ENCODE measurements at regions not wholly inside any gene's neighbourhood (a gene's known extent, or its start where the extent isn't known, plus 50 kb on each side); places are given as distances from the start of the nearest gene placed in this dataset.

- CTCF ChIA-PET, result no interaction called here
- Mint-ChIP-seq H3K4me1 (peaks cover 13% of the 10 kb centered on the region), H3K27ac (no peak overlapping the region), H3K36me3 (no peaks in the 10 kb centered on the region), H3K4me3 (no peak overlapping the region), H3K9me3 (no peaks in the 10 kb centered on the region), H3K27me3 (ENCODE audit: low read depth) (no peaks in the 10 kb centered on the region; the same call in 1 of the 2 replicates)
- POLR2A ChIA-PET, result no interaction called here
- DNase-seq (ENCODE audit: low spot score) (no peak), ATAC-seq (no peak)
- TF ChIP-seq ZNF219 (CRISPR knock-in tag; IDR thresholded peaks at IDR 0.05; ENCODE audit: borderline replicate concordance) (no peak), PRRX2 (CRISPR knock-in tag; IDR thresholded peaks at IDR 0.05) (no peak), NR2C2 (CRISPR knock-in tag; IDR thresholded peaks at IDR 0.05) (no peak), GABPB1 (CRISPR knock-in tag; IDR thresholded peaks at IDR 0.05) (no peak)
These were observed 327.8 kb upstream of the TBC1D5 start for GRCh38 chr3:18070231-18070630.

- CTCF ChIA-PET, result no interaction called here
- Mint-ChIP-seq H3K27ac (no peak overlapping the region), H3K36me3 (no peaks in the 10 kb centered on the region; the same call in 1 of the 2 replicates), H3K27me3 (ENCODE audit: low read depth) (no peaks in the 10 kb centered on the region; the same call in 1 of the 2 replicates), H3K4me1 (peaks cover 13% of the 10 kb centered on the region), H3K4me3 (no peak overlapping the region), H3K9me3 (no peaks in the 10 kb centered on the region)
- ATAC-seq (no peak), DNase-seq (ENCODE audit: low spot score) (no peak)
- POLR2A ChIA-PET, result no interaction called here
- TF ChIP-seq ZNF416 (CRISPR knock-in tag; IDR thresholded peaks at IDR 0.05) (no peak), GTF2I (CRISPR knock-in tag; conservative IDR thresholded peaks at IDR 0.05) (no peak), PRDM15 (CRISPR knock-in tag; IDR thresholded peaks at IDR 0.05) (no peak), JAZF1 (CRISPR knock-in tag; IDR thresholded peaks at IDR 0.05) (no peak), EMX1 (CRISPR knock-in tag; IDR thresholded peaks at IDR 0.05) (no peak), TEAD4 (CRISPR knock-in tag; IDR thresholded peaks at IDR 0.05) (no peak), USF1 (CRISPR knock-in tag; IDR thresholded peaks at IDR 0.05) (no peak), RORB (CRISPR knock-in tag; IDR thresholded peaks at IDR 0.05) (no peak), ZSCAN18 (CRISPR knock-in tag; IDR thresholded peaks at IDR 0.05) (no peak), CDX4 (CRISPR knock-in tag; IDR thresholded peaks at IDR 0.05; ENCODE audit: borderline replicate concordance) (no peak), ZNF219 (CRISPR knock-in tag; IDR thresholded peaks at IDR 0.05; ENCODE audit: borderline replicate concordance) (no peak), NFYB (CRISPR knock-in tag; conservative IDR thresholded peaks at IDR 0.05; ENCODE audit: low read depth) (no peak), SMAD3 (CRISPR knock-in tag; IDR thresholded peaks at IDR 0.05; ENCODE audit: borderline replicate concordance) (no peak), E2F4 (CRISPR knock-in tag; IDR thresholded peaks at IDR 0.05; ENCODE audit: borderline replicate concordance, low read depth) (no peak)
These were observed 327.1 kb upstream of the TBC1D5 start for GRCh38 chr3:18069568-18069967.

Data from WTC11 (cell line).